ENCODE measurements at regions not wholly inside any gene's neighbourhood (a gene's known extent, or its start where the extent isn't known, plus 50 kb on each side); places are given as distances from the start of the nearest gene placed in this dataset.

- 11 to 37% (median 27%) methylated on average over 20 to 37 of the region's 37 CpGs for WGBS, 4 donors
- intact Hi-C loops (cut with DNase I): loop anchor here in 9 of 10 donors (1.0 to 10.0 kb wide), 8 partner anchors 30 to 89 kb away; no protein-coding TSS in a partner anchor
- ATAC-seq: peak; percentile 72 to 85 (median 80)
- no peak for TF ChIP-seq POLR2A (IDR thresholded peaks at IDR 0.05)
- no peak for TF ChIP-seq CTCF (IDR thresholded peaks at IDR 0.05)
- H3K4me1 ChIP-seq: peaks cover 6 to 79% (median 51%) of the 10 kb centered on the region in 12 donors
- DNase-seq: peak; percentile 93 to 95 (median 94)
- peaks cover 0 to 88% (median 37%) of the 10 kb centered on the region in 9 donors for H3K36me3 ChIP-seq
- H3K4me3 ChIP-seq: peak overlapping the region in 10 of 12 donors; percentile 8 to 34 (median 16)
- H3K27ac ChIP-seq: peak overlapping the region; percentile 82 to 94 (median 90)
- no peaks in the 10 kb centered on the region for H3K27me3 ChIP-seq
- H3K9me3 ChIP-seq: no peaks in the 10 kb centered on the region
These were observed 128.0 kb downstream of the RFLNA start for GRCh38 chr12:124422570-124423523.

- intact Hi-C loops (cut with DNase I): loop anchor here in 9 of 10 donors (2.0 to 10.0 kb wide), 7 partner anchors 35 to 90 kb away; no protein-coding TSS in a partner anchor
- peak overlapping the region in 7 of 12 donors; percentile 3 to 27 (median 12) for H3K4me3 ChIP-seq
- TF ChIP-seq POLR2A (IDR thresholded peaks at IDR 0.05): no peak
- no peak for TF ChIP-seq CTCF (IDR thresholded peaks at IDR 0.05)
- peaks cover 0 to 94% (median 43%) of the 10 kb centered on the region in 9 donors for H3K36me3 ChIP-seq
- peaks cover 6 to 73% (median 45%) of the 10 kb centered on the region in 12 donors for H3K4me1 ChIP-seq
- no peaks in the 10 kb centered on the region for H3K9me3 ChIP-seq
- 37 to 52% (median 44%) methylated on average over 15 to 16 of the region's 16 CpGs for WGBS, 4 donors
- DNase-seq: no peak
- no peaks in the 10 kb centered on the region for H3K27me3 ChIP-seq
- ATAC-seq: peak in 3 of 4 donors; percentile 2 to 11 (median 4)
- H3K27ac ChIP-seq: peak overlapping the region; percentile 82 to 94 (median 90)
These were observed 127.3 kb downstream of the RFLNA start for GRCh38 chr12:124422142-124422569.

- DNase-seq: peak in 4 of 5 donors; percentile 60 to 86 (median 73)
- WGBS, 4 donors: 31 to 50% (median 46%) methylated on average over 19 to 20 of the region's 20 CpGs
- intact Hi-C loops (cut with DNase I): loop anchor here in 8 of 10 donors (5.0 to 10.0 kb wide), 6 partner anchors 34 to 91 kb away; no protein-coding TSS in a partner anchor
- H3K27ac ChIP-seq: peak overlapping the region; percentile 31 to 92 (median 90)
- H3K4me1 ChIP-seq: peaks cover 6 to 63% (median 39%) of the 10 kb centered on the region in 12 donors
- no peaks in the 10 kb centered on the region for H3K27me3 ChIP-seq
- no peaks in the 10 kb centered on the region for H3K9me3 ChIP-seq
- H3K4me3 ChIP-seq: no peak overlapping the region
- H3K36me3 ChIP-seq: peaks cover 0 to 85% (median 37%) of the 10 kb centered on the region in 9 donors
- no peak for TF ChIP-seq POLR2A (IDR thresholded peaks at IDR 0.05)
- no peak for TF ChIP-seq CTCF (IDR thresholded peaks at IDR 0.05)
- ATAC-seq: peak in 3 of 4 donors; percentile 13 to 25 (median 17)
These were observed 126.2 kb downstream of the RFLNA start for GRCh38 chr12:124420996-124421674.
